HG03558 (cell line): ENCODE measurements at regions not wholly inside any gene's neighbourhood (a gene's known extent, or its start where the extent isn't known, plus 50 kb on each side); places are given as distances from the start of the nearest gene placed in this dataset.
"Not testable (repeated sequence)": the region's sequence is repeated elsewhere in the genome, so short reads cannot be mapped to it uniquely, and the experiment has no call there.

ENCODE experiments used
- ATAC-seq: cut with Tn5 transposase; IDR thresholded peaks from one replicate; pipeline ENCODE4 v1.9.1; 2021; ENCODE audit warnings: moderate number of reproducible peaks; ENCODE audit not compliant: unreplicated experiment; ENCODE audit errors: extremely low read depth

DNA sequence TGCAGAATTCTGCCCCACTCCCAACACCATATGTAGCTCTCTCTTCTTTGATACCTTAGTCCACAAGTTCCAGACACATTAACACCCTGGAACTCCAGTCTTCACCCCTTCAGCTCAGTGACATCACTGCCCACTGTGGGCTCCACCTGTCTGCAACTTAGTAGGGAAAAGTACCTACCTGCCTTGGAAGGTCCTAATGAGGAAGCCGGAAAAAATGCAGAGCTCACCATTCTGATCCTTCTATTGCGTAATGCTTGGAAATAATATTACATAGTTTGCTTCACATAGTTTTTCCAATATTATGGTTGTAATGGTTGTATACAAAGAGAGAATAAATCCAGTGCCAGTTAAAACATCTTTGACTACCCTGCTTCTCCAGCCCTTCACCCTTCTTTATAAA is 738.4 kb downstream of the RNF144A start:
- no peak for ATAC-seq

DNA sequence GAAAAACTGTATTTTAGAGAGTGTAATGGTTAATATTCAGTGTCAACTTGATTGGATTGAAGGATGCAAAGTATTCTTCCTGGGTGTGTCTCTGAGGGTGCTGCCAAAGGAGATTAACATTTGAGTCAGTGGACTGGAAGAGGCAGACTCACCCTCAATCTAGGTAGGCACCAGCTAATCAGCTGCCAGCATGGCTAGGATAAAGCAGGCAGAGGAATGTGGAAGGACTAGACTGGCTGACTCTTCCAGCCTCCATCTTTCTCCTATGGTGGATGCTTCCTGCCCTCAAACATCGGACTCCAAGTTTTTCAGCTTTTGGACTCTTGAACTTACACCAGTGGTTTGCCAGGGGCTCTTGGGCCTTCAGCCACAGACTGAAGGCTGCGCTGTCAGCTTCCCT is 740.3 kb downstream of the RNF144A start:
- not testable (repeated sequence) for ATAC-seq

DNA sequence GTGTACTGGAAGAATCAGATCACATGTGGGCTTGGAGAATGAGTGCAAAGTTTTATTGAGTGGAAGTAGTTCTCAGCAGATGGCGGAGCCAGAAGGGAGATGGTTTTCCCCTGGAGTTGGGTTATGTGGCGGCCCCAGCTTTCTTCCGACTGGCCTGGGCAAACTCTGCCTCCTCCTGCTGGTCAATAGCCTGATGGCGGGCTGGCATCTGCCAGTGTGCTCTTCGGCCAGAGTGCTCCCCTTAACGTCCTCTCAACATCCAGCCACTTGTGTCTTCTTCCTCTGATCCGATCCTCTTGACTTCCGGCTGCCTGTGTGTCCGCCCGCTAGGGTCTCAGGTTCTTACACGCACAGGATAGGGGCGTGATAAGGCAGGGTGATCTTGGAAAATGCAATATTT is 741.3 kb downstream of the RNF144A start:
- no peak for ATAC-seq

- no peak for ATAC-seq
Observed at GRCh38 chr2:7660816-7661215, 743.6 kb downstream of the RNF144A start.

DNA sequence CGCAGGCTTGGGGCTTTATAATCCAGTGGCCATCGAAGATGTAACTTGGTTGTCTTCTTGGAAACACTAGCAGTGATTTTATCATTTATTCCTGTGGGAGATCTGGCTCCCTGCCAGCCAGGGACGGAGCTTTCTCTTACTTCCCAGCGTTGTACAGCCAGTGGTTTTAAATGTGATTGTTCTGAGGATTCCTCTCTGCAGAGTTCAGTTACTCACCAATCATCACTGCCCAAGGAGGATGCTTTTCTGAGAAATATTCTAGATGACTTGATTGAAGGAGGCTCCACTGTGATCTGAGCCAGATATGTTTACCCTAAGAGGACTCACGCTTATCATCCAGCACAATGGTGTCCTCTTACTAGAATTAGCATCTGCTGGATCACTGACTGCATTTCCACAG is 744.3 kb downstream of the RNF144A start:
- no peak for ATAC-seq

DNA sequence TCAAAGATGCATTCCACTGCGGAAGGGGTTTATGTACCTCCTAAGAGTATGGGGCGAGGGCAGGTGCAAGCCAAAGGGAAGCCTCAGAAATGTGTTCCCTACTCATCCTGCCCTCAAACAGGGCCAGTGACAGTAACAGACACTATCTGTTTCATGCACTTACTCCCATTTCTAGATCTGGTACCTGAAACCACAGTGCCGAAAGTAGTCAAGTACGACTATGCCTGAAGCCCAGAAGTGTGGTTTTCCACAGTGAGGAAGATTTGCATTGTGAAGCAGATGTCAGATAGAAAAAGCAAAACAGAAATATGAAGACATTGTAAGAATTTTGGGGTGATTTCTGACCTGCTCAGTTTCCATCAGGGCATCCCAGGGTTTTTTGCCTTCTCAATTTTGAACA is 748.7 kb downstream of the RNF144A start:
- ATAC-seq = no peak

- no peak for ATAC-seq
Observed at GRCh38 chr2:7666596-7667259, 749.5 kb downstream of the RNF144A start.

GRCh38 chr2:7667260-7667757 is 750.1 kb downstream of the RNF144A start:
- ATAC-seq = no peak

DNA sequence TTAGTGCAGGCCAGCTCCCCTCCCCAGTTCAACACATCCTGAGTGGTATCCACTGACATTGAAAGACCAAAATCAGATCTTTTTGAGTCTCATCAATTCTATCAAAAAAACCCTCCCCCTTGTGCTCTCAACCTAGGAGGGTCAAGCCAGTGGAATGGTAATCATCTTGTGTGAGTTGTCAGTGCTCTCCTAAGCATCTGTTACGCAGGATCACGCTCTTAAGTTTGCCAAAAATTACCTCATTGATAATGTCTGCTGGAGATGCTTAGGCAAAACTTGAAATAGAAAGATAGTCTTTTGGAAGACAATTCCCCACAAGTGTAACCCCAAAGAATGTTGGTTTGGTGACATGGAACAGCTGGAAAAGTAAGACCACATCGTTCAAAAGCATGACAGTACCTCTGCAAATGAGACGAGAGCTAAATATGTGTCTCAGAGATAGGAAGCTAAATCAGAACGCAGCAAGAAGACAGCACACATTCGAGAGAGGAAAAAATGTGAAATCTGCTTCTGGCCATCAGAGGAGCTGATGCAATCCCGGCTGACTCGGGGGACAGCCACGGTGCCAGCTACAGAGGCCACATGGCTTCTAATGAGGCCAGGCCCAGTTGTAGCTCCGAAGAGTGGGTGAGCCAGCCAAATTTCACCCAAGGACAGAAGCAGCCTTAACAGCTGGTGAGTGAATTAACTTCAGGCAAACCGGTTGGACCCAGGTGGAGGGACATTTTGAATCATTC is 753.9 kb downstream of the RNF144A start:
- ATAC-seq = no peak

DNA sequence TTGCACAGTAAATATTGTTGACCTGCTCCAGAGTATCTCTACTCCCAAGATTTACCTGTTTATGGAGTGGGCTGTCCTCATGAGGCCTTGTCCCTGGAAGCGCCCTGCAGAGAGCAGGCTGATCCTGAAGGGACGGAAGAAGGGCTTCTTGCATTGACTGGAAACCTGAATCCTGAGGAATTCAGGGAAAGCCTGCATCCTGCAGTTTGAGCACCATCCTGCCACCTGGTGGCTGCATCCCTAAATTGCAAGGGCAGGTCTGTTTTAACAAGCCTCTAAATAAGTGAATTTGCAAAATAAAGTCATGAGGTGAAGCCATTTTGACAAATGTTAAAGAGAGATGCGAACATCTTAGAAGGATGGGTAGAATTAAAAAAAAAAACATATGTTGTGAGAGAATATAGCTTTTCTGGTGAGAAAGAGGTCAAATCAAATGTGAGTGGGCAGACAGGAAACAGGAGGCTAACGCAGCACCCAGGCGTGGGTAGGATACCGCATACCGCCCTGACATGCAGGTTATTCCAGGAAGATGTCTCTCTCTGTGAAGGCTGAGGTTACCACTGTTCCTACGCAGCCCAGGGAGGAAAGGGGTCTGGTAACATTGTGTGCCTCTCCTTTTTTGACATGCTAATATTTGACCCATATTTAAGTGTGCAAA is 754.9 kb downstream of the RNF144A start:
- ATAC-seq = no peak

DNA sequence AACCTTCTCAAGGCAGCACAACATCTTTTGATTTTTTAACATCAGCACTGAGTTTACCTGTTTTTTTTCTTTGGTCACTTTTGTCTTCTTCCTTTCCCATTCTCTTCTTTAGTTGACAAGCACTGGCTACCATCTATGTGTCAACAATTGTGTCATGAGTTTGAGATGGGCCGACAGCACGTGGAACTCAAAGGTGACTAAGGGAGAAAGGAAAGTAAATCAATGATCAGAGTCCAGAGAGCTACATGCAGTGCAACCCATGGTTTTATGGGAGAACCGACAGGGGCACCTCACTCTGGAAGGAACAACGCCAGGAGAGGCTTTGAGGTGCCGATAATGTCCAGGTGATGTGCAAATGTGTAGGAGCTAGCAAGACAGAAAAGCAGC is 755.5 kb downstream of the RNF144A start:
- ATAC-seq = no peak

- no peak for ATAC-seq
Observed at GRCh38 chr2:7673101-7673500, 755.9 kb downstream of the RNF144A start.

GRCh38 chr2:7673853-7674252 is 756.6 kb downstream of the RNF144A start:
- no peak for ATAC-seq

GRCh38 chr2:7674606-7675005 is 757.4 kb downstream of the RNF144A start:
- ATAC-seq = no peak

GRCh38 chr2:7676714-7677113 is 759.5 kb downstream of the RNF144A start:
- no peak for ATAC-seq

DNA sequence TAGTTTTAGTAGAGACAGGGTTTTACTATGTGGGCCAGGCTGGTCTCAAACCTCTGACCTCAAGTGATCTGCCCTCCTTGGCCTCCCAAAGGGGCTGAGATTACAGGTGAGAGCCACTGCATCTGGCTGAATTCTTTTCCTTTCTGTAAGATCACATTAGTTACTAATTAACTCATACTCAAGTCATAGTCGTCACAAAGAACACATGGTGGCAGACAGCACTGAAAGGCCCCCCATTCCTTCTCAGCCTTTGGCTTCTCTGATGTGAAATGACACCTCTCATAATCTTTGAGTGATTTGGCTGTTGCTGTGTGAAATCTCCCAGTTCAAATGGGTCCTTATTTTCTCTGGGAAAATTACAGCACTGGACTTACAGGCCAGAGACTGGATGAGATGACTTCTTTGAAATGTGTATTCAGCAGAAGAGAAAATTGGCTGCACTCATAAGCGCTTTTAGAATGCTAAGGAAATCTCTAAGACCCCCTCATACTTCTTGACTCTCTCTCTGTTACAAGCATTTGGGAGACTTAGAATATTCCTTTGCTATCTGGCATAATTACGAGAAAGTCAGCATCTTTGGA is 764.8 kb downstream of the RNF144A start:
- no peak for ATAC-seq

- no peak for ATAC-seq
Observed at GRCh38 chr2:7683196-7683595, 766.0 kb downstream of the RNF144A start.

GRCh38 chr2:7683708-7684107 is 766.5 kb downstream of the RNF144A start:
- no peak for ATAC-seq

DNA sequence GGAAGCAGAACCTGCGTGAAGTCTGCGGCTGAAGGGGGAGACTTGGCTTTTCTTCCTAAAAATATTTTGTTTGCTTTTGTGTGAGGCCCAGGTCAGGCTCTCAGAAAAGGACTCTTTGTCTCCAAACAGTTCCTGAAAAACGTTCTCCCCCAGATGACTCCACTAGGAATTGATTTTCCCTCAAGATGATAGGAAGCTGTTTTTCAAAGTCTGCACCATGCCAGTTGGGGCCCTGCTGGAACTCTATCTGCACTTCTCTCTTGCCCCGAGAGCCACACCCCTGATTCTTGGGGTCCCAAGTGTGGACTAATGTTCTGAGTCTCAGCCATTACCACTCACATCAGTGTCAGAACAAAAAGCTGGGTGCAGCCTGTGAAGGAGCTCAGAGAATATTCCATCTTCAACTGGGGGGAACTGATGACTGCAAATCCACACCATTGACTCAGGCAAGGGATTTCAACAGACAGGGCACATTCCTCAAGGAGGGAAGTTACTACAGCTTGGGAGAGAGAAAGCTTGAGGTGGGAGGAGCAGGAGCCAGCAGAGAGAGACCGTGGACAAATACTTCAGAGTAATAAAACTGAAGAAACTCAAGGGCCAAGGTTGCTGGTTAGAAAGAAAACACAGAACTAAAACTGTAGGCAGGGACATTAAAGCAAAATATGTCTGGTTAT is 768.3 kb downstream of the RNF144A start:
- no peak for ATAC-seq

DNA sequence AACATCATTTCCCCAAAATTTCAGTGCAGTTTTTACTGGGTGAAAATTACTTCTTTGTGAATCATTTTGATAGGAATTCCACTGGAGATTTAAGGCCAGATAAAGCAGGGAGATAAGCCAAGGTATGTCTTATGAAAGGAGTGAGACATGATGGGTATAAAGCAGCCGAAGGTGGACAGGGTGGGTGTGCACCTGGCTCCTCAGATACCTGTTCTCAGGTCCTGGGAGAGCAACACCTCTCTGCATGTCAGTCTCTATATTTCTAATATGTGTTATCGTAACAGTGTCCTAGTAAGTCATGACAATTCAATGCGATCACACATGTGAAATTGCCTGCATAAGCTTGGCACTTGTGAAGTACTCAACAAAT is 768.8 kb downstream of the RNF144A start:
- no peak for ATAC-seq
